A549 (cell line): ENCODE measurements at regions not wholly inside any gene's neighbourhood (a gene's known extent, or its start where the extent isn't known, plus 50 kb on each side); places are given as distances from the start of the nearest gene placed in this dataset.

Experiments
- ATAC-seq, 2 experiments: fragments of 200-7000 bp in 1 of 2; fragments of >200 bp in 1 of 2; cut with Nextera tagmentation in 1 of 2; cut with Tn5 transposase in 1 of 2; 3 replicates each; pipeline versions ENCODE4 v1.8.0 to v1.9.1; 2018 to 2020; ENCODE audit warnings: mild to moderate bottlenecking in 1 of 2, moderate library complexity in 1 of 2
- CTCF ChIA-PET: fragments of 300-600 bp; sonication (Branson Sonifier 250); formaldehyde crosslinking; extraction: SDS; loops from one replicate; lab custom pipeline; 2021; ENCODE audit warnings: antibody characterized with exemption, inconsistent platforms; lab: Yijun Ruan, JAX
- POLR2A ChIA-PET: fragments of 350-600 bp; formaldehyde crosslinking; extraction: SDS; loops from one replicate; lab custom pipeline; 2021; ENCODE audit warnings: antibody characterized with exemption, inconsistent platforms; lab: Yijun Ruan, JAX
- DNase-seq, 2 experiments: peaks; one replicate each; pipeline versions ENCODE4 v3.0.0 to v3.0.0-alpha.2; 2011 to 2016; ENCODE audit warnings: low read depth in 1 of 2, low spot score in 1 of 2
- FAIRE-seq: peaks from 2 replicates; lab custom pipeline; 2011; peaks lifted over from hg19 to GRCh38; lab: Jason Lieb, UNC
- H3K27ac ChIP-seq, 2 experiments: fragments of >200 bp; sonication (Bioruptor Twin); formaldehyde crosslinking; 3 replicates each; pipeline ENCODE4 v1.5.1; 2016 to 2017
- H3K4me1 ChIP-seq: fragments of >200 bp; sonication (Bioruptor Twin); formaldehyde crosslinking; 3 replicates; pipeline ENCODE4 v1.6.1; 2016
- H3K4me2 ChIP-seq: fragments of >200 bp; sonication (Bioruptor Twin); formaldehyde crosslinking; 3 replicates; pipeline ENCODE4 v1.6.1; 2016
- H3K4me3 ChIP-seq: fragments of >200 bp; sonication (Bioruptor Twin); formaldehyde crosslinking; 3 replicates; pipeline ENCODE4 v1.5.1; 2016
- H3K9me3 ChIP-seq: fragments of >200 bp; sonication (Bioruptor Twin); formaldehyde crosslinking; 3 replicates; pipeline ENCODE4 v1.6.1; 2016
- BCL3 ChIP-seq: fragments of >200 bp; sonication (Bioruptor Twin); formaldehyde crosslinking; IDR thresholded peaks from 3 replicates; pipeline ENCODE4 v1.6.1; 2016
- BHLHE40 ChIP-seq: IDR thresholded peaks from 2 replicates; pipeline ENCODE4 v1.6.1; 2012; ENCODE audit warnings: low read depth, low read length, inconsistent platforms
- CBX8 ChIP-seq: fragments of 200-600 bp; sonication (generic); IDR thresholded peaks from 2 replicates; pipeline ENCODE4 v1.6.1; 2016
- CHD4 ChIP-seq: fragments of 200-600 bp; sonication (generic); IDR thresholded peaks from 2 replicates; pipeline ENCODE4 v1.6.1; 2016; ENCODE audit warnings: antibody characterized with exemption, mild to moderate bottlenecking, borderline replicate concordance
- E2F6 ChIP-seq: IDR thresholded peaks from 2 replicates; pipeline ENCODE4 v1.6.1; 2012; ENCODE audit warnings: low read depth, borderline replicate concordance
- ESRRA ChIP-seq: fragments of 150-350 bp; IDR thresholded peaks from 2 replicates; pipeline ENCODE4 v1.6.1; 2014; ENCODE audit warnings: mild to moderate bottlenecking, low read length, borderline replicate concordance
- FOSL2 ChIP-seq, 2 experiments: fragments of 450-650 bp in 1 of 2; fragments of >200 bp in 1 of 2; sonication (Bioruptor Twin) in 1 of 2; formaldehyde crosslinking; IDR thresholded peaks; 2 replicates each; pipeline versions ENCODE4 v1.5.0 to v1.6.1; 2016 to 2020; ENCODE audit warnings: mild to moderate bottlenecking in 1 of 2, moderate library complexity in 1 of 2
- FOXS1 ChIP-seq: fragments of 250-450 bp; sonication (Bioruptor Pico); IDR thresholded peaks from 2 replicates; pipeline ENCODE4 v1.5.0; 2020; ENCODE audit warnings: mild to moderate bottlenecking, moderate library complexity
- HDAC2 ChIP-seq: fragments of 200-600 bp; sonication (generic); IDR thresholded peaks from 2 replicates; pipeline ENCODE4 v1.6.1; 2016
- HMGXB4 ChIP-seq: fragments of 250-450 bp; sonication (Bioruptor Pico); IDR thresholded peaks from 2 replicates; pipeline ENCODE4 v1.5.0; 2021; ENCODE audit warnings: mild to moderate bottlenecking, moderate library complexity, borderline replicate concordance
- HOXB13 ChIP-seq: fragments of 250-450 bp; sonication (Bioruptor Pico); IDR thresholded peaks from 2 replicates; pipeline ENCODE4 v1.5.0; 2020; ENCODE audit warnings: low read depth, mild to moderate bottlenecking, moderate library complexity
- HOXB5 ChIP-seq: fragments of 250-450 bp; sonication (Bioruptor Pico); IDR thresholded peaks from 2 replicates; pipeline ENCODE4 v1.5.0; 2020; ENCODE audit warnings: mild to moderate bottlenecking, moderate library complexity
- JUNB ChIP-seq: fragments of >200 bp; sonication (Bioruptor Twin); formaldehyde crosslinking; IDR thresholded peaks from 2 replicates; pipeline ENCODE4 v1.6.1; 2016
- KDM1A ChIP-seq: fragments of 200-600 bp; sonication (generic); IDR thresholded peaks from 2 replicates; pipeline ENCODE4 v1.6.1; 2016; ENCODE audit warnings: low read depth, mild to moderate bottlenecking
- MAFK ChIP-seq: fragments of 450-650 bp; IDR thresholded peaks from 2 replicates; pipeline ENCODE4 v1.6.1; 2014; ENCODE audit not compliant: partially characterized antibody
- MAX ChIP-seq: IDR thresholded peaks from 2 replicates; pipeline ENCODE4 v1.6.1; 2012
- MYC ChIP-seq: IDR thresholded peaks from 2 replicates; pipeline ENCODE4 v1.6.1; 2012; ENCODE audit warnings: mild to moderate bottlenecking, inconsistent platforms, low read length, improper control_type of control experiment, borderline replicate concordance
- NFE2L2 ChIP-seq: fragments of 150-350 bp; conservative IDR thresholded peaks from 2 replicates; pipeline ENCODE4 v1.6.1; 2014; ENCODE audit warnings: low read length
- NR3C1 ChIP-seq: fragments of >200 bp; sonication (Bioruptor Twin); formaldehyde crosslinking; IDR thresholded peaks from 3 replicates; pipeline ENCODE4 v1.6.1; 2017
- PBX3 ChIP-seq: IDR thresholded peaks from 2 replicates; pipeline ENCODE4 v1.6.1; 2012
- PHF8 ChIP-seq: fragments of 200-600 bp; sonication (generic); IDR thresholded peaks from 2 replicates; pipeline ENCODE4 v1.6.1; 2016; ENCODE audit warnings: low read depth, mild to moderate bottlenecking, antibody characterized with exemption, moderate library complexity, borderline replicate concordance
- REST ChIP-seq: fragments of 200-600 bp; sonication (generic); IDR thresholded peaks from 2 replicates; pipeline ENCODE4 v1.6.1; 2016; ENCODE audit warnings: antibody characterized with exemption, mild to moderate bottlenecking, moderate library complexity
- RNF2 ChIP-seq: fragments of 200-600 bp; sonication (generic); IDR thresholded peaks from 2 replicates; pipeline ENCODE4 v1.6.1; 2016; ENCODE audit warnings: low read depth, mild to moderate bottlenecking, antibody characterized with exemption, moderate library complexity, borderline replicate concordance
- SMC3 ChIP-seq: fragments of >200 bp; sonication (Bioruptor Twin); formaldehyde crosslinking; IDR thresholded peaks from 3 replicates; pipeline ENCODE4 v1.6.1; 2018; ENCODE audit warnings: inconsistent platforms
- TFCP2L1 ChIP-seq: fragments of 250-450 bp; sonication (Bioruptor Pico); IDR thresholded peaks from 2 replicates; pipeline ENCODE4 v1.5.0; 2021; ENCODE audit warnings: mild to moderate bottlenecking
- TP53 ChIP-seq: fragments of 250-450 bp; sonication (Bioruptor Pico); IDR thresholded peaks from 2 replicates; pipeline ENCODE4 v1.5.0; 2021; ENCODE audit warnings: mild to moderate bottlenecking, moderate library complexity
- ZFP36 ChIP-seq: fragments of 450-650 bp; IDR thresholded peaks from 2 replicates; pipeline ENCODE4 v1.6.1; 2014; ENCODE audit warnings: borderline replicate concordance; ENCODE audit not compliant: partially characterized antibody
- ZSCAN20 ChIP-seq: fragments of 250-450 bp; sonication (Bioruptor Pico); IDR thresholded peaks from 2 replicates; pipeline ENCODE4 v1.8.0; 2022; ENCODE audit warnings: mild to moderate bottlenecking, moderate library complexity
- WGBS: methylation state at CpG from one replicate; pipeline ENCODE4 v1.1.6; 2017; ENCODE audit errors: missing lambda C conversion rate; 5-methylcytosine and 5-hydroxymethylcytosine counted together
- TF ChIP-seq, protein P1 (sequence below): fragments of 250-450 bp; sonication (Bioruptor Pico); IDR thresholded peaks from 2 replicates; pipeline ENCODE4 v1.5.0; 2020; ENCODE audit warnings: low read depth, mild to moderate bottlenecking, moderate library complexity

DNA sequence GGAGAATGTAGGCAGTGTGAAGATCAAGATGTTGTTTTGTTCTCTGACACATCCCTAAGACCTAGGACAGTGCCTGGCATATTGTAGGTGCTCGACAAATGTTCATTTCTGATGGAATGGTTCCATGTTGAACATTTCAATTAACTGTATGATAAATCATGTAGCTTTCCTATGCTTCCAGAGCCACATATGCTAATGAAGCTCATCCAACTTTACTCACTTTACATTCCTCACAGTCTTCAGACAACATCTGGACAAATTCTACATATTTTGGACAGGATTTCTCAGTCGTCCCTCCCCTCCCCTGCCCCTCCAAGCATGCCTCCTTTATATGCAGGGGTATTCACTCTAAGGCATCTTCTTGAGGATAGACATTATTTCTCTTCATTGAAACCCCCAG, 177.9 kb downstream of the BLID start:
- no peak overlapping the region for H3K27ac ChIP-seq
- no peak overlapping the region for H3K4me3 ChIP-seq
- no peaks in the 10 kb centered on the region for H3K4me1 ChIP-seq
- ATAC-seq (no peak), DNase-seq (no peak), FAIRE-seq (no peak)
- ChIA-PET POLR2A (no interaction called here), CTCF (no interaction called here)
- TF ChIP-seq ESRRA, result no peak
- TF ChIP-seq PHF8, result no peak
- no peak for TF ChIP-seq MYC
- TF ChIP-seq MAFK, result no peak
- TF ChIP-seq NR3C1, result no peak
- TF ChIP-seq BCL3, result no peak
- no peak for TF ChIP-seq TP53 (CRISPR knock-in tag)
- TF ChIP-seq FOSL2 (IDR thresholded peaks at IDR 0.05), result no peak
- no peak for TF ChIP-seq FOSL2 (CRISPR knock-in tag; IDR thresholded peaks at IDR 0.05)
- TF ChIP-seq, protein P1, sequence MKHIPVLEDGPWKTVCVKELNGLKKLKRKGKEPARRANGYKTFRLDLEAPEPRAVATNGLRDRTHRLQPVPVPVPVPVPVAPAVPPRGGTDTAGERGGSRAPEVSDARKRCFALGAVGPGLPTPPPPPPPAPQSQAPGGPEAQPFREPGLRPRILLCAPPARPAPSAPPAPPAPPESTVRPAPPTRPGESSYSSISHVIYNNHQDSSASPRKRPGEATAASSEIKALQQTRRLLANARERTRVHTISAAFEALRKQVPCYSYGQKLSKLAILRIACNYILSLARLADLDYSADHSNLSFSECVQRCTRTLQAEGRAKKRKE (CRISPR knock-in tag), result no peak
- TF ChIP-seq NFE2L2, result no peak
- no peak for TF ChIP-seq MAX
- TF ChIP-seq E2F6, result no peak
- no peak for TF ChIP-seq CHD4
- TF ChIP-seq HMGXB4 (CRISPR knock-in tag), result no peak
- TF ChIP-seq FOXS1 (CRISPR knock-in tag), result no peak
- no peak for TF ChIP-seq CBX8
- no peak for TF ChIP-seq RNF2
- TF ChIP-seq HDAC2, result no peak
- TF ChIP-seq TFCP2L1 (CRISPR knock-in tag), result no peak
- no peak for TF ChIP-seq SMC3
- H3K4me2 ChIP-seq, result no peak overlapping the region
- 0% methylated on average over 2 of the region's 2 CpGs for WGBS
- H3K9me3 ChIP-seq, result no peaks in the 10 kb centered on the region

DNA sequence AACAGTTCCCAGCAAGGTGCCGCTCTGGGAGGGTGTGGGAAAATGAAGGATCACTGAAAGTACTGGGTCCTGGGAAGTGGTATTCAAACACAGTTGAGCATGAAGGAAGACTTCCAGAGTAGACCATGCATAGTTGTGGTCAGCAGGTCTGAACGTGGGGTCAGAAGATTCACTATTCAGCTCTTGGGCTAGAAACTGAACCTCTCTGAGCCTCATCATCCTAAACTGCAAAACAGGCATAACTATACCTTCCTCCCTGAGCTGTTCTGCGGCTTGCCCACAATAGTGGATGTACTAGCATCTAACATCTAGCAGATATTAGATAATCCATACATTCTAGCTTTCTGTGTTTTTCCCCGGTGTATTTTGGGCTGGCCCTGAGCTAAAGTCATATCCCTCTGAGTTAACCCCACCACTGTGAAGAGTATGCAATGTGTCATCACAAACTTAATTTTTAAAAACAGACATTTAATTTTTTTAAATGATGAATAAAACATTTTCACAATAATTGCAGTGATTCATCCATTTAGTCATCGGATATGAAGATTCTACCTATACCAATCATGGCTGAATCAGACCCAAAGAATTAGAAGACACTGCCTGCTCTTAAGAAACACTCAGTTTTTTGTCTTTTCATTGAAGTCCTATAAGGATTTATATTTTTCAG, 179.1 kb downstream of the BLID start:
- DNase-seq (no peak), ATAC-seq (no peak), FAIRE-seq (no peak)
- ChIA-PET POLR2A (no interaction called here), CTCF (no interaction called here)
- Histone ChIP-seq H3K27ac (no peak overlapping the region), H3K4me2 (no peak overlapping the region), H3K9me3 (no peaks in the 10 kb centered on the region), H3K4me1 (no peaks in the 10 kb centered on the region), H3K4me3 (no peak overlapping the region)
- 27% methylated on average over 5 of the region's 5 CpGs for WGBS
- TF ChIP-seq PHF8 (no peak), MAX (no peak), PBX3 (no peak), HOXB13 (CRISPR knock-in tag) (no peak), ZSCAN20 (CRISPR knock-in tag) (no peak), HOXB5 (no peak), NR3C1 (no peak), JUNB (no peak), BHLHE40 (no peak), REST (no peak), RNF2 (no peak), ZFP36 (no peak), KDM1A (no peak)
